ENCODE measurements at regions not wholly inside any gene's neighbourhood (a gene's known extent, or its start where the extent isn't known, plus 50 kb on each side); places are given as distances from the start of the nearest gene placed in this dataset.

GRCh38 chr9:80632041-80632440 lies 1057.3 kb downstream of the TLE1 start:
- Histone ChIP-seq H3K4me1 (ENCODE audit: low read length) (no peaks in the 10 kb centered on the region), H3K9ac (ENCODE audit: low read length) (no peak overlapping the region), H3K4me3 (ENCODE audit: low read length) (no peak overlapping the region), H3F3A (ENCODE audit: insufficient read depth, low read length) (no peaks in the 10 kb centered on the region), H3K9me3 (replicated peaks; ENCODE audit: insufficient read depth, low read length) (no peaks in the 10 kb centered on the region), H3K27ac (ENCODE audit: low read length) (no peak overlapping the region), H3K27me3 (replicated peaks; ENCODE audit: insufficient read depth, low read length) (no peaks in the 10 kb centered on the region), H3K79me2 (ENCODE audit: low read length) (no peaks in the 10 kb centered on the region), H4K20me1 (ENCODE audit: insufficient read depth, low read length) (no peaks in the 10 kb centered on the region), H3K4me2 (ENCODE audit: low read depth, low read length) (no peak overlapping the region), H2AFZ (ENCODE audit: low read length) (no peak overlapping the region), H3K9me2 (replicated peaks; ENCODE audit: insufficient read depth, low read length) (no peaks in the 10 kb centered on the region), H3K36me3 (replicated peaks; ENCODE audit: insufficient read depth, low read length) (no peaks in the 10 kb centered on the region)
- TF ChIP-seq EZH2phosphoT487 (IDR thresholded peaks at IDR 0.05; ENCODE audit: low read length) (no peak), CTCF (IDR thresholded peaks at IDR 0.05; ENCODE audit: low read length) (no peak), EZH2 (optimal IDR thresholded peaks at IDR 0.05; ENCODE audit: low read depth, low read length) (no peak)
- DNase-seq = no peak

- H3K79me2 ChIP-seq (ENCODE audit: low read length) = no peaks in the 10 kb centered on the region
- H3K27ac ChIP-seq (ENCODE audit: low read length) = no peak overlapping the region
- H3K4me1 ChIP-seq (ENCODE audit: low read length) = no peaks in the 10 kb centered on the region
- H3K36me3 ChIP-seq (replicated peaks; ENCODE audit: insufficient read depth, low read length) = no peaks in the 10 kb centered on the region
- TF ChIP-seq CTCF (IDR thresholded peaks at IDR 0.05; ENCODE audit: low read length) = no peak
- no peak for TF ChIP-seq EZH2phosphoT487 (IDR thresholded peaks at IDR 0.05; ENCODE audit: low read length)
- no peak for TF ChIP-seq EZH2 (optimal IDR thresholded peaks at IDR 0.05; ENCODE audit: low read depth, low read length)
- H3K4me3 ChIP-seq (ENCODE audit: low read length) = no peak overlapping the region
- DNase-seq = no peak
- no peaks in the 10 kb centered on the region for H3F3A ChIP-seq (ENCODE audit: insufficient read depth, low read length)
- no peaks in the 10 kb centered on the region for H3K27me3 ChIP-seq (replicated peaks; ENCODE audit: insufficient read depth, low read length)
- no peak overlapping the region for H3K4me2 ChIP-seq (ENCODE audit: low read depth, low read length)
- no peaks in the 10 kb centered on the region for H3K9me3 ChIP-seq (replicated peaks; ENCODE audit: insufficient read depth, low read length)
- no peaks in the 10 kb centered on the region for H4K20me1 ChIP-seq (ENCODE audit: insufficient read depth, low read length)
- H2AFZ ChIP-seq (ENCODE audit: low read length) = no peak overlapping the region
- no peak overlapping the region for H3K9ac ChIP-seq (ENCODE audit: low read length)
- H3K9me2 ChIP-seq (replicated peaks; ENCODE audit: insufficient read depth, low read length) = no peaks in the 10 kb centered on the region
These were observed 1050.7 kb downstream of the TLE4 start for GRCh38 chr9:80622508-80622907.

GRCh38 chr9:80619356-80619755 lies 1047.6 kb downstream of the TLE4 start:
- Histone ChIP-seq H3K9me2 (replicated peaks; ENCODE audit: insufficient read depth, low read length) (no peaks in the 10 kb centered on the region), H3K9me3 (replicated peaks; ENCODE audit: insufficient read depth, low read length) (no peaks in the 10 kb centered on the region), H3K9ac (ENCODE audit: low read length) (no peak overlapping the region), H3K79me2 (ENCODE audit: low read length) (no peaks in the 10 kb centered on the region), H4K20me1 (ENCODE audit: insufficient read depth, low read length) (no peaks in the 10 kb centered on the region), H3K4me3 (ENCODE audit: low read length) (no peak overlapping the region), H3K36me3 (replicated peaks; ENCODE audit: insufficient read depth, low read length) (no peaks in the 10 kb centered on the region), H3K27ac (ENCODE audit: low read length) (no peak overlapping the region), H2AFZ (ENCODE audit: low read length) (no peak overlapping the region), H3K27me3 (replicated peaks; ENCODE audit: insufficient read depth, low read length) (no peaks in the 10 kb centered on the region), H3K4me1 (ENCODE audit: low read length) (no peaks in the 10 kb centered on the region), H3K4me2 (ENCODE audit: low read depth, low read length) (no peak overlapping the region), H3F3A (ENCODE audit: insufficient read depth, low read length) (no peaks in the 10 kb centered on the region)
- TF ChIP-seq CTCF (IDR thresholded peaks at IDR 0.05; ENCODE audit: low read length) (no peak), EZH2 (optimal IDR thresholded peaks at IDR 0.05; ENCODE audit: low read depth, low read length) (no peak), EZH2phosphoT487 (IDR thresholded peaks at IDR 0.05; ENCODE audit: low read length) (no peak)
- no peak for DNase-seq
